Keratinocyte (primary cell): ENCODE measurements at regions not wholly inside any gene's neighbourhood (a gene's known extent, or its start where the extent isn't known, plus 50 kb on each side); places are given as distances from the start of the nearest gene placed in this dataset.

Experiments used
- DNase-seq: peaks from one replicate; pipeline ENCODE4 v3.0.0-alpha.2; 2011; ENCODE audit warnings: low read depth, missing footprints, low spot score
- FAIRE-seq: peaks from 2 replicates; lab custom pipeline; 2011; peaks lifted over from hg19 to GRCh38; lab: Jason Lieb, UNC
- H2AFZ ChIP-seq: 2 replicates; pipeline ENCODE4 v1.6.0; 2012; ENCODE audit warnings: low read length, control low read depth, inconsistent platforms; ENCODE audit not compliant: control insufficient read depth
- H3K27ac ChIP-seq: 2 replicates; pipeline ENCODE4 v1.5.1; 2011; ENCODE audit warnings: low read length; ENCODE audit not compliant: control insufficient read depth, insufficient read depth
- H3K27me3 ChIP-seq: 3 replicates; pipeline ENCODE4 v1.6.0; 2011; ENCODE audit warnings: low read length; ENCODE audit not compliant: control insufficient read depth, insufficient read depth; ENCODE audit errors: extremely low read depth
- H3K36me3 ChIP-seq, 2 experiments: 2 replicates in 1 of 2; 3 replicates in 1 of 2; pipeline ENCODE4 v1.5.1; 2011; ENCODE audit warnings: low read length in 2 of 2, mild to moderate bottlenecking in 1 of 2; ENCODE audit not compliant: control insufficient read depth in 2 of 2, insufficient read depth in 2 of 2; ENCODE audit errors: extremely low read depth in 1 of 2
- H3K4me1 ChIP-seq: 3 replicates; pipeline ENCODE4 v1.5.1; 2011; ENCODE audit warnings: low read length; ENCODE audit not compliant: control insufficient read depth, insufficient read depth; ENCODE audit errors: extremely low read depth
- H3K4me2 ChIP-seq: 3 replicates; pipeline ENCODE4 v1.6.0; 2011; ENCODE audit warnings: low read depth, low read length; ENCODE audit not compliant: control insufficient read depth, insufficient read depth; ENCODE audit errors: extremely low read depth
- H3K4me3 ChIP-seq, 3 experiments: fragments of 200-600 bp in 1 of 3; sonication (generic) in 1 of 3; 2 replicates in 2 of 3; 3 replicates in 1 of 3; pipeline ENCODE4 v1.5.1; 2011 to 2016; ENCODE audit warnings: low read length in 3 of 3, mild to moderate bottlenecking in 3 of 3, control low read depth in 2 of 3, inconsistent platforms in 1 of 3, low read depth in 1 of 3, mixed read lengths in 1 of 3, mixed run types in 1 of 3, moderate library complexity in 1 of 3; ENCODE audit not compliant: control insufficient read depth in 2 of 3, insufficient read depth in 2 of 3; ENCODE audit errors: extremely low read depth in 1 of 3
- H3K79me2 ChIP-seq: 2 replicates; pipeline ENCODE4 v1.6.0; 2012; ENCODE audit warnings: low read length; ENCODE audit not compliant: control insufficient read depth, insufficient read depth
- H3K9ac ChIP-seq: 3 replicates; pipeline ENCODE4 v1.6.0; 2011; ENCODE audit warnings: low read length; ENCODE audit not compliant: control insufficient read depth, insufficient read depth; ENCODE audit errors: extremely low read depth
- H3K9me1 ChIP-seq: 3 replicates; pipeline ENCODE4 v1.6.0; 2011; ENCODE audit warnings: low read length; ENCODE audit not compliant: control insufficient read depth, insufficient read depth; ENCODE audit errors: extremely low read depth
- H3K9me3 ChIP-seq: 2 replicates; pipeline ENCODE4 v1.5.1; 2012; ENCODE audit warnings: low read depth, low read length; ENCODE audit not compliant: control insufficient read depth
- H4K20me1 ChIP-seq: 3 replicates; pipeline ENCODE4 v1.6.0; 2011; ENCODE audit warnings: low read length; ENCODE audit not compliant: control insufficient read depth, insufficient read depth; ENCODE audit errors: extremely low read depth
- CTCF ChIP-seq, 3 experiments: IDR thresholded peaks in 1 of 3; conservative IDR thresholded peaks in 1 of 3; optimal IDR thresholded peaks in 1 of 3; 2 replicates in 2 of 3; 3 replicates in 1 of 3; pipeline versions ENCODE3 to v1.5.1; 2011; ENCODE audit warnings: low read length in 3 of 3, mild to moderate bottlenecking in 3 of 3, moderate library complexity in 2 of 3, control low read depth in 1 of 3, inconsistent platforms in 1 of 3; ENCODE audit not compliant: insufficient read depth in 2 of 3; ENCODE audit errors: extremely low read depth in 1 of 3
- EZH2 ChIP-seq: IDR thresholded peaks from one replicate; pipeline ENCODE4 v1.6.1; 2012; ENCODE audit warnings: inconsistent platforms, mild to moderate bottlenecking, low read length, moderate library complexity
- dilution Hi-C: fragments of 300-500 bp; cut with MboI; formaldehyde crosslinking; loops from one replicate; pipeline ENCODE4 v1.7.0; 2020; ENCODE audit warnings: low sequenced_read_pairs; ENCODE audit not compliant: extremely low pct_ligation_motif_present

- Histone ChIP-seq H4K20me1 (no peaks in the 10 kb centered on the region), H3K4me1 (no peaks in the 10 kb centered on the region), H3K9me3 (peaks cover 2% of the 10 kb centered on the region), H3K27me3 (no peaks in the 10 kb centered on the region), H3K36me3 (no peaks in the 10 kb centered on the region), H3K79me2 (no peaks in the 10 kb centered on the region), H3K4me2 (no peak overlapping the region), H3K9me1 (no peaks in the 10 kb centered on the region), H3K9ac (no peak overlapping the region), H3K27ac (no peak overlapping the region), H2AFZ (no peak overlapping the region), H3K4me3 (no peak overlapping the region)
- TF ChIP-seq EZH2: no peak
- no peak for TF ChIP-seq CTCF (optimal IDR thresholded peaks at IDR 0.05 in 1 of 3, IDR thresholded peaks at IDR 0.05 in 1 of 3, conservative IDR thresholded peaks at IDR 0.05 in 1 of 3; ENCODE audit: extremely low read depth in 1 of 3, insufficient read depth in 2 of 3, low read length in 3 of 3)
- FAIRE-seq (no peak), DNase-seq (no peak)
- dilution Hi-C loops: no loop called here
Observed at GRCh38 chr7:98559219-98559618, 57.9 kb upstream of the NPTX2 start.

- H3K36me3 ChIP-seq: no peaks in the 10 kb centered on the region
- no peak overlapping the region for H3K4me3 ChIP-seq
- FAIRE-seq: no peak
- H3K9ac ChIP-seq: no peak overlapping the region
- H3K27me3 ChIP-seq: no peaks in the 10 kb centered on the region
- H3K9me3 ChIP-seq: peaks cover 2% of the 10 kb centered on the region
- no peak overlapping the region for H3K27ac ChIP-seq
- TF ChIP-seq CTCF (optimal IDR thresholded peaks at IDR 0.05 in 1 of 3, IDR thresholded peaks at IDR 0.05 in 1 of 3, conservative IDR thresholded peaks at IDR 0.05 in 1 of 3; ENCODE audit: extremely low read depth in 1 of 3, insufficient read depth in 2 of 3, low read length in 3 of 3): no peak
- TF ChIP-seq EZH2: no peak
- DNase-seq: no peak
- dilution Hi-C loops: no loop called here
- no peaks in the 10 kb centered on the region for H3K79me2 ChIP-seq
- H2AFZ ChIP-seq: no peak overlapping the region
- no peak overlapping the region for H3K4me2 ChIP-seq
- H3K4me1 ChIP-seq: no peaks in the 10 kb centered on the region
- H4K20me1 ChIP-seq: no peaks in the 10 kb centered on the region
- no peaks in the 10 kb centered on the region for H3K9me1 ChIP-seq
Observed at GRCh38 chr7:98557538-98558031, 59.5 kb upstream of the NPTX2 start.
